ENCODE measurements at regions not wholly inside any gene's neighbourhood (a gene's known extent, or its start where the extent isn't known, plus 50 kb on each side); places are given as distances from the start of the nearest gene placed in this dataset.

GRCh38 chr16:86308514-86308913, 201.8 kb upstream of the FOXF1 start:
- TF ChIP-seq CTCF (IDR thresholded peaks at IDR 0.05) (no peak), POLR2A (IDR thresholded peaks at IDR 0.05) (no peak)

All from testis (tissue), 2 donors.